ENCODE measurements at regions not wholly inside any gene's neighbourhood (a gene's known extent, or its start where the extent isn't known, plus 50 kb on each side); places are given as distances from the start of the nearest gene placed in this dataset.

DNA sequence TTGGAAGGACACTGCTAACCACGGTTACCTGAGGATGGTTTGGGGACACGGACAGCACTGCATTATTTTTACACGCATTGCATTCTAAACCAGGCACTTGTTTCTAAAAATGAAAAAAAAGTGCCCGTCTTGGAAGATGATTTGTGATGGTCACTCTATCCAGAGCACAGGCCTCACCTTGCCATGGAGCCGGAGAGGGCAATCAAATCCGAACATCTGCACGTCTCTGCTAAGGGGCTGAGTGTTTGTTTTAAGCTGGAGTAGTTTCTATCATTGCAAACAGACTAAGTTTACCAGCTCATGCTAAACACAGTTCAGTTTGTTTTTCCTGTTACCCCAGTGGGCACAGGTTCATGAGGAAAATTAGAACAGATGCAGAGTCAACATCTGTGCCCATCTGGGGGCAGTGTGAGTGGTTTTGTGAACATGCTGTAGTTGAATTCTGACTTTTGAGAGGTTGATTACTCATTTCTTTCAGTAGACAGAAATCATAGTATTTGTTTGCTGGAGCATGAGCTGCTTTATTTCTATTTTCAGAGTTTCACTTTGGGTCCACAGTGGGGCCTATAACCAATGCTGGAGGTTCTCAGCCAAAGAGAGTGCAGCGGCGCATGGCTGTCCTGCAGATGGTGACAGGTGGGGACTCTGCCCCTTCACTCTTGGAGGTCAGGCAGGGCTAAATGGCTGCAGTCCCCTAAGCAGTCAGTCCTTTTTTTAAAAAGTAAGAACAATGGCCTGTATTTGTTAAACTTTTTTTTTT, 65.4 kb upstream of the ENPP6 start:
- no peak for TF ChIP-seq CTCF (IDR thresholded peaks at IDR 0.05)
- no peak for TF ChIP-seq EZH2phosphoT487 (IDR thresholded peaks at IDR 0.05)

All from neural progenitor cell (in vitro differentiated cells).